ENCODE measurements at regions not wholly inside any gene's neighbourhood (a gene's known extent, or its start where the extent isn't known, plus 50 kb on each side); places are given as distances from the start of the nearest gene placed in this dataset.

GRCh38 chr9:94159069-94159939 lies 75.0 kb downstream of the PTPDC1 start:
- DNase-seq (ENCODE audit: low read depth) = no peak

GRCh38 chr9:94160594-94161501 lies 76.6 kb downstream of the PTPDC1 start:
- no peak for DNase-seq (ENCODE audit: low read depth)

DNA sequence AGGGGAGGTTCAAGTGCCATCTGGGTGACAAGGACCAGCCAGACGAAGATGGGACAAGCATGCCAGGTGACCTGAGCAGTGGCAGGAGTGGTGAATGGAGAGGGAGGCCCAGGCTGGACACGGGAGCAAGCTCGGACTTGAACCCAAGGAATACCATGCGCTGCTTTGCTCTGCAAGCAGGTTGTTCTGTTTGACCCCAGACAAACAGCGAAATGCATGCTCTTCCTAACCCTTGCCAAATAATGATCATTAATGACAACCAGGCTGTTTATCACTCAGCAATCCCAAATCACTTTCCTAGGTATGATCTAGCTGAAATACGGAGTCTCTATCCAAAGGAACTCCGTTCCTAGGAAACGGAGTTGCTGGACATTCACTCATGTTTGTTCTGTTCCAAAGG lies 77.4 kb downstream of the PTPDC1 start:
- no peak for DNase-seq (ENCODE audit: low read depth)

- DNase-seq (ENCODE audit: low read depth) = no peak
Observed at GRCh38 chr9:94164806-94165549, 80.7 kb downstream of the PTPDC1 start.

GRCh38 chr9:94165592-94166235 lies 81.5 kb downstream of the PTPDC1 start:
- DNase-seq (ENCODE audit: low read depth) = peak; percentile 95

DNA sequence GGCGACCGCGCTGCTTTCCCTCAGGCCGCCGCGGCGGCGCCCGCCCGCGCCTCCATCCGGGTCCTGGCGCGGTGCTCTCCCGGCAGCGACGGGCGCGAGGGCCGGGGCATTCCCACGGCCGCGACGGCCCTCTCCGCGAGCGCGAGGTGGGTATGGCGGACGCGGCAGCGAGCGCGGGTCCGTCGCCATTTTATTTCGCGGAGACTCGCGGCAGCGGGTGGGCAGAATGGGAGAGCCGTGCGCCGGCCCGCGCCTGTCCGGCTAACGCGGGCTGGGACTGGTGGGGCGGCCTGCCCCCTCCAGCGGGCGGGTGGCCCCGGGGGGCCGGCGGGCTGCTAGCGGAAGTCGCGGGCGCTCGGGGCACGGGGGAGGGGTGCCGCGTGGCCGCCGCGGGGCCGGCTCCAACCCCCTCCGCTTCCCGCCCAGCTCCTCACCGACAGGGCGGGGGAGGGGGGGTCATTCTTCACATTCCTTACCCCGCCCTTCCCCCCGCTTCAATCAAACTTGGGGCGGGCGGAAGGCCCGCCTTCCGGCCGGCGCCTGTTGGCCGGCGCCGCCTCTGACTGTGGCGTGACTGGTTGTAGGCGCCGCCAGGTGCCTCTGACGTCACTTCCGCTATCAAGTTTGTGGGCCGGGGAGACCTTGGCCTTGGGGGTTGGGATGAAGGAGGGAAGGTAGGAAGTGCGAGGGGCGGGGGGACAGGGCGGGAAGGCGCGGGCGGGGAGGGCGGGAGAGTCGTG lies 82.1 kb downstream of the PTPDC1 start:
- DNase-seq (ENCODE audit: low read depth) = peak; percentile 99

- no peak for DNase-seq (ENCODE audit: low read depth)
Observed at GRCh38 chr9:94166976-94167346, 82.7 kb downstream of the PTPDC1 start.

- DNase-seq (ENCODE audit: low read depth) = no peak
Observed at GRCh38 chr9:94167376-94167890, 83.2 kb downstream of the PTPDC1 start.

- DNase-seq (ENCODE audit: low read depth) = no peak
Observed at GRCh38 chr9:94168203-94169000, 84.1 kb downstream of the PTPDC1 start.

- no peak for DNase-seq (ENCODE audit: low read depth)
Observed at GRCh38 chr9:94169968-94170367, 85.7 kb downstream of the PTPDC1 start.

DNA sequence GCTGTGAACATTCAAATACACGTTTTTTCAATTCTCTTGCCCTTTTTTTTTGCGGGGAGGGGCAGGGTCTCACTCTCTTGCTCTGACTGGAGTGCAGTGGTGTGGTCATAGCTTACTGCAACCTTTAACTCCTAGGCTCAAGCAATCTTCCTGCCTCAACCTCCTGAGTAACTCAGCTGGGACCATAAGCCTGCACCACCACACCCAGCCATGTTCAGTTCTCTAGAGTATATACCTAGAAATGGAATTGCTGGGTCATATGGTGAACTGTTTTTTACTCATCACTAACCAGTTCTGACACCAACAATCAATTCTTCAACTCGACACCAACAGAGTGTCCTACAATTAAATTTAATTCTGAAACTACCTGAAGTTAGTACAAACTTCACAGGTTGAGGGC lies 85.5 kb upstream of the ZNF169 start:
- no peak for DNase-seq (ENCODE audit: low read depth)

DNA sequence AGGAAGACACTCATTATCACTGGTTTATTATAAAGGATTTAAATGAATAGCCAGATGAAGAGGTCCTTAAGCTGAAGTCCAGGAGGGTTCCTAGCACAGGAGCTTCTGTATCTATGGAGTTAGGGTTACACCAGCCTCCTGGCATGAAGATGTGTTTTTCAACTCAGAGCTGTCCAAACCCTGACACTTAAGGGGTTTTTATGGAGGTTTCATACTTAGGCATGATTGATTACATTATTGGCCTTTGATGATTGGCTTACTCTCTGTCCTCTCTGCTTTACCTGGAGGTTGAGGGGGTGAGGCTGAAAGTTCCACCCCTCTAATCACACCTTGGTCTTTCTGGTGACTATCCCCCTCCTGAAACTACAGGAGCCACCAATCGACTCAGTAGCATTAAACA lies 84.9 kb upstream of the ZNF169 start:
- DNase-seq (ENCODE audit: low read depth) = no peak

DNA sequence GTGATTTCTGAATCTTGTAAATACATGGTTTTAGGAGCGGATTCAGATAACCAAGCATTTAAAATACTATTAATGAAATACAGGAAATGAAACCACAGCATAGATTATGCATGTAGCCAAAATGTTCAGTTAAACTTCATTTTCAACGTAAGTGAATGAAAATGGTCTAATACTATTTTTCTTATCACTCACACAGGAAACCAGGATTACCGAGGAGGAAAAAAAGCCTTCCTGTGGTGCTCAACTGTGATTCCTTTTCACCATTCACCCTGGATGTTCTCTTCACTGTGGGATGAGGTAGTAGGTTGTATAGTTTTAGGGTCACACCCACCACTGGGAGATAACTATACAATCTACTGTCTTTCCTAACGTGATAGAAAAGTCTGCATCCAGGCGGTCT lies 83.4 kb upstream of the ZNF169 start:
- no peak for DNase-seq (ENCODE audit: low read depth)

- DNase-seq (ENCODE audit: low read depth) = no peak
Observed at GRCh38 chr9:94176608-94177007, 82.5 kb upstream of the ZNF169 start.

DNA sequence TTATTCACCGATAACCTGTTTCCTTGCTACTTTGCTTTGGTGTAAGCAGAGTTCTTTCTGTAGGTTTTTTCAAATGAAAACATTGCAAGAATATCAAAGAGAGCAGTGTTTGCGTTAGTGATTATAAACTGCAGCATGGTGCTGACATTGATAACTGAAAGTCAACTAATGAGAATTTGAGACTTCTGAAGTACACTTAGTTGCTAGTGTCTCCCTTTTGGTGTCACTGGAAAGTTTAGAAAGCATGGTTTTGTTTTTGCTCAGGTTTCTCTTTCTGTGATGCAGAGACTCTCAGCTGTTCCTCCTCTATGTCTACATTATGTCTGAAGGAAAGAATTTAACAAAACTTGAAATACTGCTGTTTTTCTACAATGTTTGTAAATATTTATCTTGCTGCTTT lies 80.2 kb upstream of the ZNF169 start:
- DNase-seq (ENCODE audit: low read depth) = no peak

- no peak for DNase-seq (ENCODE audit: low read depth)
Observed at GRCh38 chr9:94181408-94182181, 77.5 kb upstream of the ZNF169 start.

DNA sequence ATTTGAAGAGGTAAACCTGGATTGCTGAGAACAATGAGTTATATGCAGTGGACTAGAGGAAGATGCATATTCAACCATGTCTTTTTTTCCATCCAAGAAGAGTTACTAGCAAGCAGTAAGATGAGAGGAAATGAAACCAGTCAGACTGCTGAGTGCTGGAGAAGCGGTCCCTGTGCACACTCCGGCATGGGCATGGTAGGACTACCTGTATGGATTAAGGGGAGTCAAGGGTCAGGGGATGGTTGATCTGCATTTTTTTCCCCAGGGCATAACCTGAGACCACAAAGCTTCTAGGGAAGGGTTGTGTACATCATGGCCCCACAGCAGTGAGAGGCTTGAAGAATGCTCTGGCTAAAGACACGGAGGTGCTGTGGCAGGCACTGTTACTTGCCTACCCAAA lies 76.6 kb upstream of the ZNF169 start:
- DNase-seq (ENCODE audit: low read depth) = no peak

DNA sequence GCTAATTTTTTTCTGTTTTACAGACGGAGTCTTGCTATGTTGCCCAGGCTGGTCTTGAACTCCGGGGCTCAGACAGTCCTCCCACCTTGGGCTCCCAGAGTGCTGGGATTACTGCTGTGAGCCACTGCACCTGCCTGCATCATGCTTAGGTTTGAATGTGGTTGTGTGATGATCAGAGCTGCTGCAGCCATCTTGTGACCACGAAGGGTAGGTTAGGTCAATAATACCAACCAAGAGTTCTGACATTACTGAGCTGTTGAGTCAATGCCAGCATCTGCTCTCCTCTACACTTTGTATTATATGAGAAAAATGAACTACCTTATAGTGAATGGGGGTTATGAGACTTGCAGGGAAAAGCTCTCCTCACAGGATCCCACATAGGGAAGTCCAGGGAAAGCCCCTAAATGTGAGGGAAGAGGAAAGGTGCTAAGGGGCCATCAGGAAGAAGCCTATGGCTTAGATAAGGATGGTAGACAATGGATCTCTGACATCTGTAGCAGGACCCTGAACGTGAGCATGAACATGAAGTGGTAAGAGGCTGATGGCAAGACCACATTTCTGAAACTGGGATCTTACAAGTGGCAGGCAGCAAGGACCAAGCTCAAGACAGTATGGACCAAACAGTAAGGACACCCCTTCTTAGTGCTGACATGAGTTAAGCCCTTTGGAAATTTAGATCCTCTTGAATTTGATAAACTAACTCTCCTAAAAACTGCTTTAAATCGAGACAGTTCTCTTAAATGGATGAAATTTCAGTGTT lies 75.7 kb upstream of the ZNF169 start:
- no peak for DNase-seq (ENCODE audit: low read depth)
